Uterus (tissue), 3 donors: ENCODE measurements at regions not wholly inside any gene's neighbourhood (a gene's known extent, or its start where the extent isn't known, plus 50 kb on each side); places are given as distances from the start of the nearest gene placed in this dataset.

Experiments used
- DNase-seq, 2 donors: peaks; one replicate each; pipeline ENCODE4 v3.0.0-alpha.2; 2019 to 2020
- H3K27ac ChIP-seq, 2 donors: fragments of 200-600 bp; sonication (generic); 1 replicate in 1 of 2; 2 replicates in 1 of 2; pipeline ENCODE4 v1.5.1; 2016 to 2018
- H3K27me3 ChIP-seq, 2 donors: fragments of 200-600 bp; sonication (generic); one replicate each; pipeline ENCODE4 v1.5.1; 2018 to 2019; ENCODE audit warnings: control low read depth in 1 of 2
- H3K36me3 ChIP-seq, 2 donors: fragments of 200-600 bp; sonication (generic); one replicate each; pipeline ENCODE4 v1.5.1; 2019; ENCODE audit warnings: control low read depth in 1 of 2
- H3K4me1 ChIP-seq, 2 donors: fragments of 200-600 bp; sonication (generic); one replicate each; pipeline ENCODE4 v1.5.1; 2018 to 2019; ENCODE audit warnings: control low read depth in 1 of 2
- H3K4me3 ChIP-seq, 2 donors: fragments of 200-600 bp; sonication (generic); 1 replicate in 1 of 2; 2 replicates in 1 of 2; pipeline ENCODE4 v1.5.1; 2018 to 2019; ENCODE audit warnings: mild to moderate bottlenecking in 1 of 2
- H3K9me3 ChIP-seq, 2 donors: fragments of 200-600 bp; sonication (generic); one replicate each; pipeline ENCODE4 v1.5.1; 2019; ENCODE audit warnings: control low read depth in 1 of 2
- CTCF ChIP-seq, 4 experiments: fragments of 200-600 bp in 2 of 4; fragments of 450-650 bp in 2 of 4; sonication (generic) in 2 of 4; IDR thresholded peaks; one replicate each; pipeline ENCODE4 v1.5.1; 2016 to 2019; ENCODE audit warnings: antibody characterized with exemption in 4 of 4, mild to moderate bottlenecking in 2 of 4, moderate library complexity in 1 of 4
- POLR2A ChIP-seq, 2 donors: fragments of 450-650 bp; IDR thresholded peaks; one replicate each; pipeline ENCODE4 v1.6.1; 2016; ENCODE audit warnings: antibody characterized with exemption in 2 of 2, mild to moderate bottlenecking in 1 of 2, moderate library complexity in 1 of 2
- intact Hi-C: fragments of 100-400 bp; cut with DNase I; formaldehyde crosslinking; loops from one replicate; pipeline ENCODE4 v1.15.1; 2023; ENCODE audit warnings: low total_unique reads
- donor health status: DM: yes; HTN: yes; CAD: no.

- H3K9me3 ChIP-seq = no peaks in the 10 kb centered on the region
- intact Hi-C loops = no loop called here
- no peak overlapping the region for H3K4me3 ChIP-seq
- H3K27me3 ChIP-seq = no peaks in the 10 kb centered on the region
- H3K36me3 ChIP-seq = no peaks in the 10 kb centered on the region
- DNase-seq = no peak
- TF ChIP-seq CTCF (IDR thresholded peaks at IDR 0.05) (no peak), POLR2A (IDR thresholded peaks at IDR 0.05) (no peak)
- H3K4me1 ChIP-seq = no peaks in the 10 kb centered on the region
- no peak overlapping the region for H3K27ac ChIP-seq
These were observed 218.9 kb upstream of the NMUR2 start for GRCh38 chr5:152623951-152624350.

GRCh38 chr5:152625696-152626095 lies 220.6 kb upstream of the NMUR2 start:
- TF ChIP-seq POLR2A (IDR thresholded peaks at IDR 0.05) (no peak), CTCF (IDR thresholded peaks at IDR 0.05) (no peak)
- no peak overlapping the region for H3K4me3 ChIP-seq
- no peak overlapping the region for H3K27ac ChIP-seq
- no peaks in the 10 kb centered on the region for H3K36me3 ChIP-seq
- no peak for DNase-seq
- no peaks in the 10 kb centered on the region for H3K9me3 ChIP-seq
- intact Hi-C loops = no loop called here
- no peaks in the 10 kb centered on the region for H3K27me3 ChIP-seq
- H3K4me1 ChIP-seq = no peaks in the 10 kb centered on the region

- no peak overlapping the region for H3K4me3 ChIP-seq
- no peaks in the 10 kb centered on the region for H3K9me3 ChIP-seq
- intact Hi-C loops = no loop called here
- H3K27me3 ChIP-seq = no peaks in the 10 kb centered on the region
- H3K27ac ChIP-seq = no peak overlapping the region
- no peaks in the 10 kb centered on the region for H3K36me3 ChIP-seq
- H3K4me1 ChIP-seq = no peaks in the 10 kb centered on the region
- TF ChIP-seq CTCF (IDR thresholded peaks at IDR 0.05) (no peak), POLR2A (IDR thresholded peaks at IDR 0.05) (no peak)
- no peak for DNase-seq
These were observed 226.1 kb upstream of the NMUR2 start for GRCh38 chr5:152631221-152631620.

GRCh38 chr5:152632360-152632759 lies 227.3 kb upstream of the NMUR2 start:
- Histone ChIP-seq H3K36me3 (no peaks in the 10 kb centered on the region), H3K4me1 (no peaks in the 10 kb centered on the region), H3K27me3 (no peaks in the 10 kb centered on the region), H3K27ac (no peak overlapping the region), H3K4me3 (no peak overlapping the region), H3K9me3 (no peaks in the 10 kb centered on the region)
- no peak for DNase-seq
- TF ChIP-seq CTCF (IDR thresholded peaks at IDR 0.05) = no peak
- TF ChIP-seq POLR2A (IDR thresholded peaks at IDR 0.05) = no peak
- intact Hi-C loops = no loop called here

- no peak for TF ChIP-seq CTCF (IDR thresholded peaks at IDR 0.05)
- TF ChIP-seq POLR2A (IDR thresholded peaks at IDR 0.05) = no peak
- Histone ChIP-seq H3K27ac (no peak overlapping the region), H3K4me1 (no peaks in the 10 kb centered on the region), H3K4me3 (no peak overlapping the region), H3K36me3 (no peaks in the 10 kb centered on the region), H3K27me3 (no peaks in the 10 kb centered on the region), H3K9me3 (no peaks in the 10 kb centered on the region)
- intact Hi-C loops = no loop called here
- DNase-seq = no peak
These were observed 229.5 kb upstream of the NMUR2 start for GRCh38 chr5:152634586-152634985.
